Panc1 (cell line): ENCODE measurements at regions not wholly inside any gene's neighbourhood (a gene's known extent, or its start where the extent isn't known, plus 50 kb on each side); places are given as distances from the start of the nearest gene placed in this dataset.

Source experiments
- POLR2AphosphoS5 ChIP-seq: IDR thresholded peaks from 2 replicates; pipeline ENCODE4 v1.6.1; 2012; ENCODE audit warnings: mild to moderate bottlenecking, low read depth, low read length, moderate library complexity
- REST ChIP-seq, 2 experiments: IDR thresholded peaks; 2 replicates each; pipeline ENCODE4 v1.6.1; 2011 to 2012; ENCODE audit warnings: low read depth in 2 of 2, control low read depth in 1 of 2, low read length in 1 of 2, mild to moderate bottlenecking in 1 of 2, moderate library complexity in 1 of 2; ENCODE audit not compliant: insufficient read depth in 1 of 2
- TF ChIP-seq, protein P1 (sequence below): fragments of 450-650 bp; IDR thresholded peaks from 2 replicates; pipeline ENCODE4 v1.5.1; 2017; ENCODE audit warnings: mild to moderate bottlenecking

GRCh38 chrX:40908857-40909475, 173.6 kb upstream of the MED14 start:
- TF ChIP-seq POLR2AphosphoS5 (no peak), REST (IDR thresholded peaks at IDR 0.05; ENCODE audit: insufficient read depth in 1 of 2, low read depth in 2 of 2, low read length in 1 of 2) (no peak)
- TF ChIP-seq, protein P1, sequence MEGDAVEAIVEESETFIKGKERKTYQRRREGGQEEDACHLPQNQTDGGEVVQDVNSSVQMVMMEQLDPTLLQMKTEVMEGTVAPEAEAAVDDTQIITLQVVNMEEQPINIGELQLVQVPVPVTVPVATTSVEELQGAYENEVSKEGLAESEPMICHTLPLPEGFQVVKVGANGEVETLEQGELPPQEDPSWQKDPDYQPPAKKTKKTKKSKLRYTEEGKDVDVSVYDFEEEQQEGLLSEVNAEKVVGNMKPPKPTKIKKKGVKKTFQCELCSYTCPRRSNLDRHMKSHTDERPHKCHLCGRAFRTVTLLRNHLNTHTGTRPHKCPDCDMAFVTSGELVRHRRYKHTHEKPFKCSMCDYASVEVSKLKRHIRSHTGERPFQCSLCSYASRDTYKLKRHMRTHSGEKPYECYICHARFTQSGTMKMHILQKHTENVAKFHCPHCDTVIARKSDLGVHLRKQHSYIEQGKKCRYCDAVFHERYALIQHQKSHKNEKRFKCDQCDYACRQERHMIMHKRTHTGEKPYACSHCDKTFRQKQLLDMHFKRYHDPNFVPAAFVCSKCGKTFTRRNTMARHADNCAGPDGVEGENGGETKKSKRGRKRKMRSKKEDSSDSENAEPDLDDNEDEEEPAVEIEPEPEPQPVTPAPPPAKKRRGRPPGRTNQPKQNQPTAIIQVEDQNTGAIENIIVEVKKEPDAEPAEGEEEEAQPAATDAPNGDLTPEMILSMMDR, result no peak
